Activated CD4-positive, alpha-beta T cell treated with anti-CD3 and anti-CD28 coated beads for 1 hour (primary cell): ENCODE measurements at regions not wholly inside any gene's neighbourhood (a gene's known extent, or its start where the extent isn't known, plus 50 kb on each side); places are given as distances from the start of the nearest gene placed in this dataset.

Source experiments
- DNase-seq: peaks from one replicate; pipeline ENCODE4 v3.0.0-alpha.2; 2020

- no peak for DNase-seq
Observed at GRCh38 chr2:7392076-7392787, 475.0 kb downstream of the RNF144A start.

- no peak for DNase-seq
Observed at GRCh38 chr2:7394195-7394594, 477.0 kb downstream of the RNF144A start.

GRCh38 chr2:7400628-7401027, 483.4 kb downstream of the RNF144A start:
- no peak for DNase-seq

- no peak for DNase-seq
Observed at GRCh38 chr2:7403092-7403775, 486.0 kb downstream of the RNF144A start.

DNA sequence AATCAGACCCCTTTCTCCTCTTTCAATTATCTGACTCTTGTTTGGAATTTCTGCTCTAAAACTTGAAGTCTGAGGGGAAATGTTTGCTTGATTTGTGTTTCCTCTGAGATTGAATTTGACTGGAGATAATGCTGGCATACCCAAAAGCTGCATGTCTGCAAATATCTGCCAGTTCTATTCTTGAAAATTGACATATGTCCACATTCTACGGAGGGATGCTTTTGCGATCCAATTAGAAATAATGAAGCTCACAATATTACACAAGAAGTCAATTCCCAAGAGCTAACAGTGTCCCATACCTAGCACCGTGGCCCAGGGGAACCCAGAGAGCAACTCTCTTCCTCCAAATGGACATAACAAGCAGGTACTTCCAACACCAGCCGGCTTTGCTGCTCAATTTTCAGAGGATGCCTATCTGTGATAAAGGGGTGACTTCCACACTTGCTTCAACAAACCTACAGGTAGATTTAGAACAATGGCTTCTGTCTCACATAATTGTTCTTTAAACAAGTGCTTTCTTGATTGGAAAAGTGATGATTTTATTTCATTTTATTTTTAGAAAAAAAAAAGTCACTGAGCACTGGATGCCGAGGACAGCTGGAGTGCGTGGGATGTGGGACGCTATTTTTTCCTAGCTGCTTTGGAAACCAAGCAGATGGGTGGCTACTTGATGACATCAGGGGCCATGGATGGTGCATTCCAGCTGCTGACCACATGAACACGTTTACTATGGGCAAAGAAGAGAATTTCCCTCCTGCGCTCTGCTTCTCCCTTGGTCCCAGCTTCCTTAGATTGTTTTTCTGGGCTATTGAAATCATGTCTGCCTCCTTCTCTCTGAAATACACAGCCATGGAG, 488.9 kb downstream of the RNF144A start:
- DNase-seq = no peak

GRCh38 chr2:7407001-7407400, 489.8 kb downstream of the RNF144A start:
- DNase-seq = no peak

GRCh38 chr2:7407906-7408680, 490.9 kb downstream of the RNF144A start:
- DNase-seq = no peak

DNA sequence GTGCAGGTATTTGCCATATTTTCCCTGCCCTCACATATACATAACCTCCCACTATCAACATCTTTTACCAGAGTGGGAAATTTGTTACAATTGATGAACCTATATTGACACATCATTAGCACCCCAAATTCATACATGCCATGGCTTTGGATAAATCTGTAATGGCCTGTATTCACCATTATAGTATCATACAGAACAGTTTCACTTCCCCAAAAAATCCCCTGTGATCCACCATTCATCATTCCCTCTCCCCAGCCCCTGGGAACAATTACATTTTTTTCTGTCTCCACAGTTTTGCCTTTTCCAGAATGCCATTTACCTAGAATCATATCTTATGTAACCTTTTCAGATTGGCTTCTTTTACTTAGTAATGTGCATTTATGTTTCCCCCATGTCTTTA, 494.5 kb downstream of the RNF144A start:
- no peak for DNase-seq

DNA sequence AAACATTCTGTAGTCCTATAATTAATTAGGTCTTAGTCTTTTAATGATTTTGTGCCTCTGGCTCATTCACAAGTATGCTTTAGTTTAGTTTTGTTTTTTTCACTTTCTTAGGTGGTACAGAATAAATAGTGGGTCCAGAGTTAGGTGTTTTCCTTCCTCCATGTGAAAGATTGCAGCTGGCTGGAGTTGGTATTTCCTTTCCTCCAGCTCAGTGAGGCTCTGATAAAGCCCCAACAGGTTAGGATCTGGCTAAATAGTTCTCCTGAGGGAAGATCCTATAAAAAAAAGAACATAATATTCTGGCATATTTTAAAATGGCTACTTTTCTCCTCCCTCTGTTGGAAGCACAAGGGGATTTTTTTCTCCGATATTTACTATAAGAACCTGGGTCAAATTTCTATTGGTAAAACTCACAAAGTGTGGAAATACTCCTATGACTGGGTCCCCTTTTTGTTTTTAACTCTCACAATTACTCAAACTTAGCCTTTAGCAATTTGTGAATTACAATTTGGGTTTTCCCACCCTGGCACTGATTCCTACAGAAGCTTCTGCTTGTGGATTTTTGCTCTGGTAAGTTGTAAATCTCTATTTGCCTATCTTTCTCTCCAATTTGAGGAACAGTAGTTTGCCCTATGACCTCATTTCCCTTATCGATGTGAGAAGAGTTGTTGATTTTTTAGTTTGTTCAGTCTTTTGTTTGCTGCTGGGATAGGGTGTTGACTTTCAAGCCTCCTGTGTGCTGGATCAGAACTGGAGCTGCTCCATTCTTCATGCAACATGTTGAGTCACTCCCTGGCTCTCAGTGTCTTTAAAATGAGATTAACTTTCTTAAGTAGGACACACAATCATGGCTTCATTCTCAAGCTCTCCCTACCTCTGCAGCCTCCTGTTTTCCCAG, 500.9 kb downstream of the RNF144A start:
- no peak for DNase-seq

- no peak for DNase-seq
Observed at GRCh38 chr2:7419186-7419585, 502.0 kb downstream of the RNF144A start.

- no peak for DNase-seq
Observed at GRCh38 chr2:7419814-7420311, 502.7 kb downstream of the RNF144A start.

DNA sequence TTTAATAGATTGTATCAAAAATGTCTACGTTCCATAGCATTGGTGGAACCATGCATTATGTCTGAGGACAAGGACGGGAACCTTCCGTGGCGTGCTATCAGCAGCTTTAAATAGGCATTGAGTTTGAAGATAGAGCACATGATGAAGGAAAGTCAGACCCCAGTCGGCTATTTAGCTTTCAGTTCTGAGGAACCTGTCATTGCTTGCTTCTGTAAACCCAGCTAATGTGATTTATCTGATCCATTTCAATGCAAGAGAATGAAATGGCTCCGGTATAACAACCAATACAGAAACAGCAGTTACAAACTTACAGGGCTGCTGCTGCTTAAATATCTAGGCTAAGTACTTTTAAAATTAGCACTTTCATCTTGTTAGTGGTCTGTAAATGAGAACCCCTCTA, 503.3 kb downstream of the RNF144A start:
- no peak for DNase-seq

- no peak for DNase-seq
Observed at GRCh38 chr2:7424481-7424880, 507.3 kb downstream of the RNF144A start.

DNA sequence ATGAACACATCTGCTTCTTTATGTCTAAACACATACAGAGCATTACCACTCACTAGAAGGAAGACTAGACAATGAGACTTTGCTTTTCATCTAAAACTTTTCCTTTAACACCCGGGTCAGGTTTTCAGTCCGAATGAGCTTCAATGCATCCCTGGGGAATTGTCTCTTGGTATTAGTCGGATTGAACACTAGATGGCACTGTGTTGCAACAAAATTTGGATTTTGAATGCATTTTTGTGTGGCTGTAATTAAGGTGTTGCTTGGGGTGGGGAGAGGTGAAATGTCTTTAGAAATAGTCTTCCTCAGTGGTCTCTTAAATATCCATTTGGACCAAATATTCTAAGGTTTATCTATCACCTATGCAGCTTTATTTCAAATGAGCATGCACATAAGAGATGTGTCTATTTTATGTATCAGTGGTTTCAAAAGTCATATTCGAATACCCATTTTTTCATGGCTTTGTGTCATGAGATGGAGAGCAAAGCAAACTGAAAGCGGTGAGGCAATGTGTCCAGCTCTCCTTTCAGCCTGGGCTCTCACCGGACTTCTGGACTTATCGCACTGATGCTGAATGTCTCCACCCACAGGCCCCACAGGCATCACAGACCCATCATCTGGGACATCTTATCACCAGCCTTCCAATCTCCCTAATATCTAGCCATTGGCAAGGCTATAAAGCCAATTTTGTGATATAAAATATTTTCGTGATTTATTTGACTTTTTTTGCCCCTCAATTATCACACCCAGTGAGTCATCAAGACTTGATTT, 510.3 kb downstream of the RNF144A start:
- no peak for DNase-seq

DNA sequence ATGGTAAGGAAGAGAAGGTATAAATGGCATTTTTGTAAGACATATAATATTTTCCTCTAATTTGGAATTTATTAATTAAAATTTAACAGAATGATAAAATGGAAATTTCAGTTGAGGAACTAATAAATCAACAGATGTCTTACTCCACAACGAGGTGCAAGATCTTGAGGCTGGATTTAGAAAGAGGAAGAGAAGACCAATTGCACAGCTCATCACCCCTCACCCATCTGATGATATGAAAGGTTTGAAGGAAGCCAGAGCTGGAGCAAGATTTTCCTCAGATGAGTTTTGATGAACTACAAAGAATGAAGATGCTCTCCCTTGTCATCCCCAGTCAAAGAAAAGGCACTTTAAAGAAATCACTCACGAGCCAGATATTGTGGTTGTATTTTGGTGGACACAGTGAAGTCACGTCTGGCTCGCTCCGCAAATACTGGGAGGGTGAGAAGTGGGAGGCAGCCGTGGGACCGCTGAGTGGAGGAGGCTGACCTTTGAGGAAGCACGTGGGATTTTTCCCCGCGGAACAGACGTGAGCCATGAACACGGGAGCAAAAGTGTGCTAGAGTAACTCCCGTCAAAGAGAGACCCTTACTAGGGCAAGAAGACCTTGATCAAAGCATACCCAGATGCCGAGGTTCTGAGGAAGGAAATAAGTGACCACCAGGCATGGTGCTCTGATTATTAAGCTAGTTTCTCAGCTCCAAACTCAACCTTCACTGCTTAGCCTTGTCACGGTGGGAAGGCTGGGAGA, 511.4 kb downstream of the RNF144A start:
- no peak for DNase-seq

- DNase-seq = no peak
Observed at GRCh38 chr2:7429733-7430132, 512.5 kb downstream of the RNF144A start.

GRCh38 chr2:7430421-7430868, 513.2 kb downstream of the RNF144A start:
- no peak for DNase-seq

DNA sequence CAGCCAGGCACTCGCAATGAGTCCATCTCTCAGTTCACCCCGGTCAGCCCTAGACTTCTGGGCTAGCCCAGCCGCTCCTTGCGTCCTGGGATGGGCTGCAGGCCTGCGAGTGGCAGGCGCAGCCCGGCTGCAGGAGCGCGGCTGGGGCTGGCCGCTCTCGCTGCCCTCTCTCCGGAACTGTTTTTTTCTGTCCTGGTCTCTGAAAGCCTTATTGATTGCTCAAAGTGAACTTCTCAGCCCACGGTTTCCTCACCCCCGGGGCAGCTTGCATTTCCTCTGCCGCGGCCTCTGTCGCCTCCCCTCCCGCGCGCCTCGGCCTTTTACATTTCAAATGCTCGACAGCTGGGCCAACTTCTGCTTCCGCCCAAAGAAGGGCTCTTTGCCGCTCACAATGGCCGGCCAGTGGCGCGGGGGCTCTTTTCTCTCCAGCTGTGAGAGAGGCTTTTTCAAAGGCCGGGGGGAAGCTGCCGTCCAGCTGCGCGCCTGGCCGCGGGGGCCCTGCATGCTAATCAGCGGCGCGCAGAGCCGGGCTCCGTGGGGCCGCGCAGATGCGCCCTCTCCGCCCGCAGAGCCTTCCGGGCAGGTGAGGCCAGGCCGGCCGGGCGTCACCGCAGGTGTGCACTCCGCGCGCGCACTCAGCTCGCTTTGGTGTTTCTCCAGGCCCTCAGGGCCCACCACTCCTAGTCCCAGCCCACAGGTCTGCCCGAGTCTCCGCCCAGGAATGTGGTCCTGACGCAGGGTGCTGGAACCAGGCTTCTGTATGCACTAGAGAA, 513.8 kb downstream of the RNF144A start:
- no peak for DNase-seq

GRCh38 chr2:7432436-7432835, 515.2 kb downstream of the RNF144A start:
- DNase-seq = no peak
